Loucy (cell line): ENCODE measurements at regions not wholly inside any gene's neighbourhood (a gene's known extent, or its start where the extent isn't known, plus 50 kb on each side); places are given as distances from the start of the nearest gene placed in this dataset.

ENCODE experiments used
- EZH2phosphoT487 ChIP-seq: fragments of 200-600 bp; IDR thresholded peaks from 2 replicates; pipeline ENCODE4 v1.6.1; 2018; ENCODE audit warnings: antibody characterized with exemption, mild to moderate bottlenecking, moderate library complexity, borderline replicate concordance
- TF ChIP-seq, protein P1 (sequence below): fragments of 200-600 bp; sonication (generic); conservative IDR thresholded peaks from 2 replicates; pipeline ENCODE4 v1.5.1; 2014; ENCODE audit warnings: mild to moderate bottlenecking, antibody characterized with exemption, low read length

DNA sequence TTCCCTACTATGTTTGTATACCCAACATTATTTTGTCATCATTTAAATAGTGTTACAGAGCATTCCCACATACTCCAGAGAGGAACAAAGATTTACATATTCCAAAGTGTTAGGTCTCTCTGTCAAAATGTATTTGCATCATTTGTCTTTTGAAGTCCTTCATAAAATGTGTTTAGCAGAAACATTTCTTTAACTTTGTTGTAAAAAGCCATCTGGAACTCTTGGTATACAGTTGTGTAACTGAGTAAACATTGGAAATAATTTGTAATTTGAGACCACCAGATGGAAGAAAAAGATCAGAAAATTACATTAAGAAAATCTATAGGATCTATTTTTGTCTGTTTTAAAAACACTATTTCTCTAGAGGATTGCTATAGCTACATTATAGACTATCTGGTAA lies 56.6 kb upstream of the ALB start:
- TF ChIP-seq, protein P1, sequence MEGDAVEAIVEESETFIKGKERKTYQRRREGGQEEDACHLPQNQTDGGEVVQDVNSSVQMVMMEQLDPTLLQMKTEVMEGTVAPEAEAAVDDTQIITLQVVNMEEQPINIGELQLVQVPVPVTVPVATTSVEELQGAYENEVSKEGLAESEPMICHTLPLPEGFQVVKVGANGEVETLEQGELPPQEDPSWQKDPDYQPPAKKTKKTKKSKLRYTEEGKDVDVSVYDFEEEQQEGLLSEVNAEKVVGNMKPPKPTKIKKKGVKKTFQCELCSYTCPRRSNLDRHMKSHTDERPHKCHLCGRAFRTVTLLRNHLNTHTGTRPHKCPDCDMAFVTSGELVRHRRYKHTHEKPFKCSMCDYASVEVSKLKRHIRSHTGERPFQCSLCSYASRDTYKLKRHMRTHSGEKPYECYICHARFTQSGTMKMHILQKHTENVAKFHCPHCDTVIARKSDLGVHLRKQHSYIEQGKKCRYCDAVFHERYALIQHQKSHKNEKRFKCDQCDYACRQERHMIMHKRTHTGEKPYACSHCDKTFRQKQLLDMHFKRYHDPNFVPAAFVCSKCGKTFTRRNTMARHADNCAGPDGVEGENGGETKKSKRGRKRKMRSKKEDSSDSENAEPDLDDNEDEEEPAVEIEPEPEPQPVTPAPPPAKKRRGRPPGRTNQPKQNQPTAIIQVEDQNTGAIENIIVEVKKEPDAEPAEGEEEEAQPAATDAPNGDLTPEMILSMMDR: no peak
- TF ChIP-seq EZH2phosphoT487: no peak
